Peyer's patch (tissue), 4 donors: ENCODE measurements at regions not wholly inside any gene's neighbourhood (a gene's known extent, or its start where the extent isn't known, plus 50 kb on each side); places are given as distances from the start of the nearest gene placed in this dataset.

Experiments used
- CTCF ChIP-seq, 6 experiments: fragments of 450-650 bp in 4 of 6; fragments of 200-600 bp in 2 of 6; sonication (generic) in 1 of 6; IDR thresholded peaks; one replicate each; pipeline ENCODE4 v1.5.1; 2017 to 2019; ENCODE audit warnings: antibody characterized with exemption in 6 of 6, mild to moderate bottlenecking in 3 of 6, moderate library complexity in 1 of 6
- POLR2A ChIP-seq, 2 donors: fragments of 450-650 bp; IDR thresholded peaks; one replicate each; pipeline ENCODE4 v1.5.1; 2017; ENCODE audit warnings: antibody characterized with exemption in 2 of 2, mild to moderate bottlenecking in 2 of 2, moderate library complexity in 2 of 2

- TF ChIP-seq CTCF (IDR thresholded peaks at IDR 0.05) = no peak
- TF ChIP-seq POLR2A (IDR thresholded peaks at IDR 0.05) = no peak
Observed at GRCh38 chr18:4781873-4782272, 326.8 kb upstream of the DLGAP1 start.
